Gastroesophageal sphincter (tissue), 4 donors: ENCODE measurements at regions not wholly inside any gene's neighbourhood (a gene's known extent, or its start where the extent isn't known, plus 50 kb on each side); places are given as distances from the start of the nearest gene placed in this dataset.

ENCODE experiments used
- ATAC-seq: fragments of 150-250 bp; one replicate; pipeline ENCODE4 v1.9.1; 2016; ENCODE audit warnings: mild to moderate bottlenecking, moderate library complexity
- H3K27ac ChIP-seq, 4 donors: fragments of 200-600 bp; sonication (generic) in 3 of 4; 1 replicate in 3 of 4; 2 replicates in 1 of 4; pipeline ENCODE4 v1.5.1; 2016 to 2019
- H3K27me3 ChIP-seq: fragments of 200-600 bp; sonication (generic); one replicate; pipeline ENCODE4 v1.5.1; 2019
- H3K36me3 ChIP-seq, 2 donors: fragments of 200-600 bp; sonication (generic); one replicate each; pipeline ENCODE4 v1.5.1; 2019; ENCODE audit warnings: control low read depth in 1 of 2
- H3K4me1 ChIP-seq, 3 donors: fragments of 200-600 bp; sonication (generic); 1 replicate in 2 of 3; 2 replicates in 1 of 3; pipeline ENCODE4 v1.5.1; 2016 to 2019; ENCODE audit warnings: control low read depth in 2 of 3
- H3K4me3 ChIP-seq, 2 donors: fragments of 200-600 bp; sonication (generic); one replicate each; pipeline ENCODE4 v1.5.1; 2019; ENCODE audit warnings: mild to moderate bottlenecking in 1 of 2, moderate library complexity in 1 of 2
- H3K9me3 ChIP-seq, 3 donors: fragments of 200-600 bp; sonication (generic); one replicate each; pipeline ENCODE4 v1.5.1; 2017 to 2019; ENCODE audit warnings: control low read depth in 2 of 3
- EP300 ChIP-seq: sonication (generic); formaldehyde crosslinking; IDR thresholded peaks from one replicate; pipeline ENCODE4 v1.6.1; 2017; ENCODE audit warnings: antibody characterized with exemption, mild to moderate bottlenecking
- POLR2A ChIP-seq, 2 donors: fragments of 450-650 bp; IDR thresholded peaks; one replicate each; pipeline ENCODE4 v1.6.1; 2017; ENCODE audit warnings: antibody characterized with exemption in 2 of 2, mild to moderate bottlenecking in 2 of 2, moderate library complexity in 1 of 2
- POLR2AphosphoS5 ChIP-seq: sonication (generic); formaldehyde crosslinking; IDR thresholded peaks from one replicate; pipeline ENCODE4 v1.6.1; 2017; ENCODE audit warnings: antibody characterized with exemption
- WGBS, 2 donors: methylation state at CpG; one replicate each; pipeline ENCODE4 v1.1.5; 2018; ENCODE audit warnings: low coverage in 1 of 2; 5-methylcytosine and 5-hydroxymethylcytosine counted together
- TF ChIP-seq, protein P1 (sequence below), 4 experiments: fragments of 200-600 bp in 2 of 4; fragments of 450-650 bp in 2 of 4; sonication (generic) in 1 of 4; IDR thresholded peaks; one replicate each; pipeline ENCODE4 v1.5.1; 2017 to 2019; ENCODE audit warnings: antibody characterized with exemption in 4 of 4, mild to moderate bottlenecking in 2 of 4, moderate library complexity in 2 of 4

DNA sequence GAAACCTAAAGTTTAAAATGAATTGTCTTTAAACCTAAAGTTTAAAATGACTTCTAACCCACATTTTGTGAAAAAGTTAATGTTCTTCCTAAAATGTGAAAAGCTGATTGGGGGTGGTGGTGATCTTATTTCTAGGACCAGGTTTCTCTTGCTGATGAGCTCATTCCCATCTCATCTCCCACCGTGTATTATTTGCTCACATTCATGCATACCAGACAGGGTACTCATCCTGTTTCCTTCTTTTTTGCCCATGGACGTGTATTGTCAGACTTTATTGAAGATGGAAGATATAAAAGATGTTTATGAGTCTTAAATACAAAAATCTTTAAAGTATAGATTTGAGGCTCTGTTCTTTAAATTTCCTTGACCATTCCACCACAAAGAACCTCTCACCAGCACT, 70.1 kb upstream of the MPHOSPH6 start:
- peaks cover 0 to 12% (median 0%) of the 10 kb centered on the region in 3 donors for H3K9me3 ChIP-seq
- H3K4me1 ChIP-seq: no peaks in the 10 kb centered on the region
- 69 to 79% methylated on average over 2 of the region's 2 CpGs for WGBS, 2 donors
- peaks cover 19% of the 10 kb centered on the region for H3K27me3 ChIP-seq
- no peak for TF ChIP-seq EP300
- TF ChIP-seq, protein P1, sequence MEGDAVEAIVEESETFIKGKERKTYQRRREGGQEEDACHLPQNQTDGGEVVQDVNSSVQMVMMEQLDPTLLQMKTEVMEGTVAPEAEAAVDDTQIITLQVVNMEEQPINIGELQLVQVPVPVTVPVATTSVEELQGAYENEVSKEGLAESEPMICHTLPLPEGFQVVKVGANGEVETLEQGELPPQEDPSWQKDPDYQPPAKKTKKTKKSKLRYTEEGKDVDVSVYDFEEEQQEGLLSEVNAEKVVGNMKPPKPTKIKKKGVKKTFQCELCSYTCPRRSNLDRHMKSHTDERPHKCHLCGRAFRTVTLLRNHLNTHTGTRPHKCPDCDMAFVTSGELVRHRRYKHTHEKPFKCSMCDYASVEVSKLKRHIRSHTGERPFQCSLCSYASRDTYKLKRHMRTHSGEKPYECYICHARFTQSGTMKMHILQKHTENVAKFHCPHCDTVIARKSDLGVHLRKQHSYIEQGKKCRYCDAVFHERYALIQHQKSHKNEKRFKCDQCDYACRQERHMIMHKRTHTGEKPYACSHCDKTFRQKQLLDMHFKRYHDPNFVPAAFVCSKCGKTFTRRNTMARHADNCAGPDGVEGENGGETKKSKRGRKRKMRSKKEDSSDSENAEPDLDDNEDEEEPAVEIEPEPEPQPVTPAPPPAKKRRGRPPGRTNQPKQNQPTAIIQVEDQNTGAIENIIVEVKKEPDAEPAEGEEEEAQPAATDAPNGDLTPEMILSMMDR (IDR thresholded peaks at IDR 0.05): no peak
- TF ChIP-seq POLR2AphosphoS5: no peak
- no peak for TF ChIP-seq POLR2A (IDR thresholded peaks at IDR 0.05)
- H3K4me3 ChIP-seq: no peak overlapping the region
- no peak overlapping the region for H3K27ac ChIP-seq
- ATAC-seq: no peak
- no peaks in the 10 kb centered on the region for H3K36me3 ChIP-seq

GRCh38 chr16:82236875-82237274, 66.9 kb upstream of the MPHOSPH6 start:
- ATAC-seq: no peak
- H3K4me1 ChIP-seq: no peaks in the 10 kb centered on the region
- no peaks in the 10 kb centered on the region for H3K36me3 ChIP-seq
- H3K4me3 ChIP-seq: no peak overlapping the region
- TF ChIP-seq, protein P1 (IDR thresholded peaks at IDR 0.05): no peak
- no peak overlapping the region for H3K27ac ChIP-seq
- no peaks in the 10 kb centered on the region for H3K9me3 ChIP-seq
- 73 to 84% methylated on average over 5 of the region's 5 CpGs for WGBS, 2 donors
- peaks cover 15% of the 10 kb centered on the region for H3K27me3 ChIP-seq

DNA sequence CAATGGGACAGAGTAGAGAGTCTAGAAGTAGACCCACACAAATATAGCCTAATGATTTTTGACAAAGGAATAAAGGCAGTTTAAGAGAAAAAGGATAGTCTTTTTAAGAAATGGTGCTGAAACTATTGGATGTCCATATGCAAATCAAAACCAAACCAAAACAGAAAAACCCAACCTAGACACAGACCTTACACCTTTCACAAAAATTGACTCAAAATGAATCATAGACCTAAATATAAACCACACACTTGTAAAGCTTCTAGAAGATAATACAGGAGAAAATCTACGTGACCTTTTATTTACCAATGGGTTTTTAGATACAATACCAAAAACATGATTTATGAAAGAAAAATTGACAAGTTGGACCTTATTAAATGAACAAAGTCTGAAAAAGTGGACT, 66.4 kb upstream of the MPHOSPH6 start:
- Histone ChIP-seq H3K36me3 (no peaks in the 10 kb centered on the region), H3K4me1 (no peaks in the 10 kb centered on the region), H3K9me3 (no peaks in the 10 kb centered on the region), H3K27ac (no peak overlapping the region), H3K4me3 (no peak overlapping the region), H3K27me3 (peaks cover 11% of the 10 kb centered on the region)
- ATAC-seq: no peak
- TF ChIP-seq, protein P1 (IDR thresholded peaks at IDR 0.05): no peak
- TF ChIP-seq POLR2A (IDR thresholded peaks at IDR 0.05): no peak
- TF ChIP-seq EP300: no peak
- no peak for TF ChIP-seq POLR2AphosphoS5
- WGBS, 2 donors: 67 to 80% methylated on average over 1 of the region's 1 CpG

GRCh38 chr16:82232806-82233205, 62.8 kb upstream of the MPHOSPH6 start:
- WGBS, 2 donors: 70 to 74% methylated on average over 1 to 2 of the region's 2 CpGs
- Histone ChIP-seq H3K36me3 (no peaks in the 10 kb centered on the region), H3K9me3 (no peaks in the 10 kb centered on the region), H3K27me3 (no peaks in the 10 kb centered on the region), H3K4me3 (no peak overlapping the region), H3K4me1 (no peaks in the 10 kb centered on the region), H3K27ac (no peak overlapping the region)
- ATAC-seq: no peak
- TF ChIP-seq POLR2AphosphoS5 (no peak), EP300 (no peak), POLR2A (IDR thresholded peaks at IDR 0.05) (no peak)
- TF ChIP-seq, protein P1 (IDR thresholded peaks at IDR 0.05): no peak

DNA sequence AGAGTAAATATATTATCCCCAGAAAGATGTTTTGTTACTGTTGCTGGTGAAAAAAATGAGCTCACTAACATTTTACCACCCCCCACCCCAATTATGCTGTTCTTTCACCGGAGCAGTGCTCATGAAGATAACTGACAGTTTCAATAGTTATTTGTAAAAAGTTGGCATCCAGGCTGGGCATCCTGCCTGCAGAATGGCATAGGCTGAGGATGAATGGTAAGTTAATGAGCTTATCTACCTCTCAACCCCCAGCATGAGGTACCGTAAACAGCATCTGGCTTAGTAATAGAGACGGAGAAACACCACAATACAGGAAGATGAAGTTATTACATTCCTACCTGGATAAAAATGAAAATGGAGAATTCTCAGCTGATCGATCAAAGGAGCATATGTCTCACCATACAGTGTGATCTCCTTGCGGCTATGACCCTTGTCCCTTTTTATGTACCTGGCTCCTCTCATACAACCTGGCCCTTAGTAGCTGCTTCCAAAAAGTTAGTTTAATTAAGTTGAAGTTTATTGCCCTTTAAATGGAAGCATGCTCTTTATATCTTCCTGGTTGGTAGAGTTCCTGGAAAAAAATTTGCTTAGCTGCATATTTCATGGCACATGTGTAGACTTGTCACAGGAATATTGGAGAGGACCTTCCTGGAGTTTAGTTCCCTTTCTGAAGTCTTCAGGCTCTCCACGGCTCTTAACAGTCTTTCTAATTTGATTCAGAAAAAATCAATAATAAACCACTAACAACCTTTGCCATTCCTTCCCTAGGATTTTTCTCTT, 61.2 kb upstream of the MPHOSPH6 start:
- Histone ChIP-seq H3K9me3 (no peaks in the 10 kb centered on the region), H3K4me3 (no peak overlapping the region), H3K27me3 (peaks cover 10% of the 10 kb centered on the region), H3K27ac (no peak overlapping the region), H3K36me3 (no peaks in the 10 kb centered on the region), H3K4me1 (no peaks in the 10 kb centered on the region)
- TF ChIP-seq, protein P1 (IDR thresholded peaks at IDR 0.05): no peak
- no peak for TF ChIP-seq EP300
- 67 to 71% methylated on average over 6 of the region's 6 CpGs for WGBS, 2 donors
- no peak for ATAC-seq
